Hepatocyte (in vitro differentiated cells): ENCODE measurements at regions not wholly inside any gene's neighbourhood (a gene's known extent, or its start where the extent isn't known, plus 50 kb on each side); places are given as distances from the start of the nearest gene placed in this dataset.

Source experiments
- EZH2 ChIP-seq: fragments of 200-600 bp; sonication (generic); IDR thresholded peaks from 2 replicates; pipeline ENCODE4 v1.6.1; 2016; ENCODE audit warnings: antibody characterized with exemption, mild to moderate bottlenecking, borderline replicate concordance
- EZH2phosphoT487 ChIP-seq: fragments of 200-600 bp; sonication (generic); IDR thresholded peaks from one replicate; pipeline ENCODE4 v1.6.1; 2018; ENCODE audit warnings: antibody characterized with exemption, mild to moderate bottlenecking, low read depth, moderate library complexity; ENCODE audit not compliant: unreplicated experiment, severe bottlenecking
- TF ChIP-seq, protein P1 (sequence below): fragments of 200-600 bp; sonication (generic); IDR thresholded peaks from 2 replicates; pipeline ENCODE4 v1.5.1; 2016; ENCODE audit warnings: antibody characterized with exemption, mild to moderate bottlenecking; ENCODE audit not compliant: poor library complexity

DNA sequence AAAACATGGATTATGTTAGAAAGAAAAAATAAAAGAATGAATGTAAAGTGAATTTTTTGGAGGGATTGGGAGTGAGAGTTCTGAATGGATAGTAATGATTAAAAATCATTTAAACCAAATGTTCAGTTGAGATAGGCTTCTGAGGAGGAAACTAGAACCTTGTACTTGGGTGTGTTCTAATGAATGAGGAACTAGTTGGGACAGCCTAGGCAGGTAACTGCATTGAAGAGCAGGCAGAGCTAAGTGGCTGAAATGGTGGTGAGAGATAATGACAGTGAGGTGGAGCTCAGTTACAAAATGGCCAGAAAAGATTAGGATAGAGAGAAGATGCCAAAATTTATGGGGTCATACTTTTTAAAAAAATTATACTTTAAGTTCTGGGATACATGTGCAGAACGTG lies 132.9 kb downstream of the ATP23 start:
- TF ChIP-seq, protein P1, sequence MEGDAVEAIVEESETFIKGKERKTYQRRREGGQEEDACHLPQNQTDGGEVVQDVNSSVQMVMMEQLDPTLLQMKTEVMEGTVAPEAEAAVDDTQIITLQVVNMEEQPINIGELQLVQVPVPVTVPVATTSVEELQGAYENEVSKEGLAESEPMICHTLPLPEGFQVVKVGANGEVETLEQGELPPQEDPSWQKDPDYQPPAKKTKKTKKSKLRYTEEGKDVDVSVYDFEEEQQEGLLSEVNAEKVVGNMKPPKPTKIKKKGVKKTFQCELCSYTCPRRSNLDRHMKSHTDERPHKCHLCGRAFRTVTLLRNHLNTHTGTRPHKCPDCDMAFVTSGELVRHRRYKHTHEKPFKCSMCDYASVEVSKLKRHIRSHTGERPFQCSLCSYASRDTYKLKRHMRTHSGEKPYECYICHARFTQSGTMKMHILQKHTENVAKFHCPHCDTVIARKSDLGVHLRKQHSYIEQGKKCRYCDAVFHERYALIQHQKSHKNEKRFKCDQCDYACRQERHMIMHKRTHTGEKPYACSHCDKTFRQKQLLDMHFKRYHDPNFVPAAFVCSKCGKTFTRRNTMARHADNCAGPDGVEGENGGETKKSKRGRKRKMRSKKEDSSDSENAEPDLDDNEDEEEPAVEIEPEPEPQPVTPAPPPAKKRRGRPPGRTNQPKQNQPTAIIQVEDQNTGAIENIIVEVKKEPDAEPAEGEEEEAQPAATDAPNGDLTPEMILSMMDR: no peak
- TF ChIP-seq EZH2 (no peak), EZH2phosphoT487 (no peak)
